ENCODE measurements at regions not wholly inside any gene's neighbourhood (a gene's known extent, or its start where the extent isn't known, plus 50 kb on each side); places are given as distances from the start of the nearest gene placed in this dataset.

- no peaks in the 10 kb centered on the region for H3K36me3 ChIP-seq
- no peaks in the 10 kb centered on the region for H3K4me1 ChIP-seq
- no peak overlapping the region for H3K27ac ChIP-seq
- whole genome bisulfite sequencing (ENCODE audit: insufficient coverage, low coverage, low lambda C conversion rate, missing lambda C conversion rate), result 74% methylated on average over 3 of the region's 3 CpGs
- no peaks in the 10 kb centered on the region for H3K27me3 ChIP-seq
- intact Hi-C loops (cut with DNase I), result no loop called here
- H3K9me3 ChIP-seq, result no peaks in the 10 kb centered on the region
- no peak for TF ChIP-seq CTCF (IDR thresholded peaks at IDR 0.05)
- no peak for TF ChIP-seq POLR2A (IDR thresholded peaks at IDR 0.05)
- no peak overlapping the region for H3K4me3 ChIP-seq
- DNase-seq (no peak), ATAC-seq (no peak)
Measured at GRCh38 chr5:124445070-124445619, 301.3 kb downstream of the ZNF608 start.

- H3K27me3 ChIP-seq, result no peaks in the 10 kb centered on the region
- 62% methylated on average over 4 of the region's 4 CpGs for WGBS (ENCODE audit: insufficient coverage, low coverage, low lambda C conversion rate, missing lambda C conversion rate)
- H3K4me1 ChIP-seq, result no peaks in the 10 kb centered on the region
- H3K4me3 ChIP-seq, result no peak overlapping the region
- H3K27ac ChIP-seq, result no peak overlapping the region
- H3K36me3 ChIP-seq, result no peaks in the 10 kb centered on the region
- ATAC-seq (no peak), DNase-seq (no peak)
- TF ChIP-seq CTCF (IDR thresholded peaks at IDR 0.05), result no peak
- TF ChIP-seq POLR2A (IDR thresholded peaks at IDR 0.05), result no peak
- H3K9me3 ChIP-seq, result no peaks in the 10 kb centered on the region
- intact Hi-C loops (cut with DNase I), result no loop called here
Measured at GRCh38 chr5:124444147-124444775, 302.2 kb downstream of the ZNF608 start.

- TF ChIP-seq POLR2A (IDR thresholded peaks at IDR 0.05) (no peak), CTCF (IDR thresholded peaks at IDR 0.05) (no peak)
- H3K4me1 ChIP-seq, result no peaks in the 10 kb centered on the region
- H3K9me3 ChIP-seq, result no peaks in the 10 kb centered on the region
- DNase-seq (no peak), ATAC-seq (no peak)
- H3K36me3 ChIP-seq, result no peaks in the 10 kb centered on the region
- intact Hi-C loops (cut with DNase I), result no loop called here
- no peak overlapping the region for H3K27ac ChIP-seq
- no peaks in the 10 kb centered on the region for H3K27me3 ChIP-seq
- WGBS (ENCODE audit: insufficient coverage, low coverage, low lambda C conversion rate, missing lambda C conversion rate), result 76% methylated on average over 4 of the region's 4 CpGs
- H3K4me3 ChIP-seq, result no peak overlapping the region
Measured at GRCh38 chr5:124440471-124440870, 306.0 kb downstream of the ZNF608 start.

- Histone ChIP-seq H3K36me3 (no peaks in the 10 kb centered on the region), H3K9me3 (no peaks in the 10 kb centered on the region), H3K27ac (no peak overlapping the region), H3K4me1 (no peaks in the 10 kb centered on the region), H3K4me3 (no peak overlapping the region), H3K27me3 (no peaks in the 10 kb centered on the region)
- ATAC-seq (no peak), DNase-seq (no peak)
- TF ChIP-seq POLR2A (IDR thresholded peaks at IDR 0.05) (no peak), CTCF (IDR thresholded peaks at IDR 0.05) (no peak)
- intact Hi-C loops (cut with DNase I), result no loop called here
- WGBS (ENCODE audit: insufficient coverage, low coverage, low lambda C conversion rate, missing lambda C conversion rate), result 49% methylated on average over 3 of the region's 3 CpGs
Measured at GRCh38 chr5:124439609-124440008, 306.8 kb downstream of the ZNF608 start.

Measured in right lobe of liver (tissue), 6 donors.